CD4-positive, alpha-beta T cell (primary cell): ENCODE measurements at regions not wholly inside any gene's neighbourhood (a gene's known extent, or its start where the extent isn't known, plus 50 kb on each side); places are given as distances from the start of the nearest gene placed in this dataset.

Experiments
- ATAC-seq: fragments of 200-7000 bp; cut with Tn5 transposase; one replicate; pipeline ENCODE4 v1.10.0; 2022; ENCODE audit warnings: mild to moderate bottlenecking; ENCODE audit not compliant: poor library complexity
- CTCF ChIA-PET: fragments of 350-600 bp; sonication (Branson Sonifier 250); formaldehyde crosslinking; loops from one replicate; lab custom pipeline; 2021; ENCODE audit warnings: antibody characterized with exemption, inconsistent platforms; lab: Charles Lee
- POLR2A ChIA-PET: fragments of 350-600 bp; sonication (Branson Sonifier 250); formaldehyde crosslinking; loops from one replicate; lab custom pipeline; 2021; ENCODE audit warnings: antibody characterized with exemption, inconsistent platforms; lab: Charles Lee
- DNase-seq, 14 experiments: peaks; one replicate each; pipeline ENCODE4 v3.0.0-alpha.2; 2013 to 2020; ENCODE audit warnings: mixed read lengths in 2 of 14
- H3K27ac ChIP-seq, 2 donors: one replicate each; pipeline versions ENCODE4 v1.5.1 to v1.7.0; 2013; ENCODE audit warnings: low read length in 2 of 2, low read depth in 1 of 2, mild to moderate bottlenecking in 1 of 2
- H3K27me3 ChIP-seq, 2 experiments: 1 replicate in 1 of 2; 2 replicates in 1 of 2; pipeline versions ENCODE4 v1.6.1 to v1.7.0; 2013; ENCODE audit warnings: low read length in 2 of 2, control low read depth in 1 of 2, mild to moderate bottlenecking in 1 of 2, moderate library complexity in 1 of 2; ENCODE audit not compliant: insufficient read depth in 2 of 2, control insufficient read depth in 1 of 2
- H3K36me3 ChIP-seq: one replicate; pipeline ENCODE4 v1.6.1; 2013; ENCODE audit warnings: low read length, control low read depth; ENCODE audit not compliant: insufficient read depth
- H3K4me1 ChIP-seq: one replicate; pipeline ENCODE4 v1.6.1; 2013; ENCODE audit warnings: low read length, control low read depth; ENCODE audit not compliant: insufficient read depth
- H3K4me3 ChIP-seq: one replicate; pipeline ENCODE4 v1.5.1; 2013; ENCODE audit warnings: mild to moderate bottlenecking, low read length, moderate library complexity
- H3K9me3 ChIP-seq, 2 experiments: 1 replicate in 1 of 2; 2 replicates in 1 of 2; pipeline versions ENCODE4 v1.6.1 to v1.7.0; 2013; ENCODE audit warnings: low read length in 2 of 2, mild to moderate bottlenecking in 2 of 2, control low read depth in 1 of 2, moderate library complexity in 1 of 2; ENCODE audit not compliant: control insufficient read depth in 1 of 2, insufficient read depth in 1 of 2
- H3K27ac Mint-ChIP-seq: one replicate; pipeline ENCODE4 v1.8.0; 2020; ENCODE audit warnings: mixed read lengths
- H3K27me3 Mint-ChIP-seq: one replicate; pipeline ENCODE4 v1.8.0; 2021; ENCODE audit warnings: mixed read lengths
- H3K36me3 Mint-ChIP-seq: one replicate; pipeline ENCODE4 v1.8.0; 2021; ENCODE audit warnings: low read depth, mixed read lengths
- H3K4me1 Mint-ChIP-seq: one replicate; pipeline ENCODE4 v1.8.0; 2021; ENCODE audit warnings: low read depth, mixed read lengths
- H3K4me3 Mint-ChIP-seq: one replicate; pipeline ENCODE4 v1.8.0; 2020; ENCODE audit warnings: mild to moderate bottlenecking, mixed read lengths
- H3K9me3 Mint-ChIP-seq: one replicate; pipeline ENCODE4 v1.8.0; 2020; ENCODE audit warnings: mixed read lengths
- CTCF ChIP-seq: fragments of 200-600 bp; IDR thresholded peaks from one replicate; pipeline ENCODE4 v1.8.0; 2022; ENCODE audit warnings: antibody characterized with exemption, mild to moderate bottlenecking
- intact Hi-C, 2 experiments: fragments of 100-400 bp; cut with DNase I in 1 of 2; cut with micrococcal nuclease in 1 of 2; formaldehyde crosslinking; loops; one replicate each; pipeline versions ENCODE4 v1.15.1 to v1.9.0; 2023 to 2025; cut with DNase I, micrococcal nuclease

GRCh38 chrX:139187738-139188137 lies 342.8 kb upstream of the F9 start:
- no peak overlapping the region for H3K4me3 ChIP-seq
- DNase-seq (no peak), ATAC-seq (no peak)
- no peak overlapping the region for H3K27ac ChIP-seq
- H3K27me3 ChIP-seq, result peaks cover 0 to 2% of the 10 kb centered on the region in 2 experiments
- TF ChIP-seq CTCF, result no peak
- CTCF ChIA-PET, result no interaction called here
- H3K9me3 Mint-ChIP-seq, result no peaks in the 10 kb centered on the region
- intact Hi-C loops, result no loop called here
- H3K9me3 ChIP-seq, result no peaks in the 10 kb centered on the region
- H3K4me3 Mint-ChIP-seq, result no peak overlapping the region
- H3K36me3 Mint-ChIP-seq, result no peaks in the 10 kb centered on the region
- POLR2A ChIA-PET, result no interaction called here
- H3K4me1 Mint-ChIP-seq, result no peaks in the 10 kb centered on the region
- H3K36me3 ChIP-seq, result no peaks in the 10 kb centered on the region
- H3K27me3 Mint-ChIP-seq, result peaks cover 4% of the 10 kb centered on the region
- no peaks in the 10 kb centered on the region for H3K4me1 ChIP-seq
- no peak overlapping the region for H3K27ac Mint-ChIP-seq

DNA sequence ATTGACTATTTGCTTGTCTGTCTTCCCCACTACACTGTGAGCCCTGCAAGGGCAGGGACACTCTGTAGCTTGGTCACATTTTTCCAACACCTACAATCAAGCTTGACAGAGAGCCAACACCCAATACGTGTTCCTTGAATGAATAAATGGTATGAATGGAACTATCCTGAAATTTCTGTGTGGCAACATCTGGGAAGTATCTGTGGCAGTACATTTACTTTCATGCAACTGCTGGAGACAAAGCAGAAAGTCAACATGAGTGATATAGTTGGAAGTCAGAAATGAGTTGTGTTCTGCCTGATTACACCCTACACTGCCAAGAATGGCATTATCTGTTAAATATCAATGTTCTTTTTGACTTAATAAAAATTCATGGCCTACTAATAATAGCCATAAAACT lies 343.5 kb upstream of the F9 start:
- Mint-ChIP-seq H3K9me3 (no peaks in the 10 kb centered on the region), H3K27ac (no peak overlapping the region), H3K4me1 (no peaks in the 10 kb centered on the region), H3K4me3 (no peak overlapping the region), H3K36me3 (no peaks in the 10 kb centered on the region), H3K27me3 (no peaks in the 10 kb centered on the region)
- Histone ChIP-seq H3K27ac (no peak overlapping the region), H3K4me1 (no peaks in the 10 kb centered on the region), H3K4me3 (no peak overlapping the region), H3K27me3 (no peaks in the 10 kb centered on the region), H3K9me3 (no peaks in the 10 kb centered on the region), H3K36me3 (no peaks in the 10 kb centered on the region)
- ChIA-PET CTCF (no interaction called here), POLR2A (no interaction called here)
- intact Hi-C loops, result no loop called here
- TF ChIP-seq CTCF, result no peak
- ATAC-seq (no peak), DNase-seq (no peak)

DNA sequence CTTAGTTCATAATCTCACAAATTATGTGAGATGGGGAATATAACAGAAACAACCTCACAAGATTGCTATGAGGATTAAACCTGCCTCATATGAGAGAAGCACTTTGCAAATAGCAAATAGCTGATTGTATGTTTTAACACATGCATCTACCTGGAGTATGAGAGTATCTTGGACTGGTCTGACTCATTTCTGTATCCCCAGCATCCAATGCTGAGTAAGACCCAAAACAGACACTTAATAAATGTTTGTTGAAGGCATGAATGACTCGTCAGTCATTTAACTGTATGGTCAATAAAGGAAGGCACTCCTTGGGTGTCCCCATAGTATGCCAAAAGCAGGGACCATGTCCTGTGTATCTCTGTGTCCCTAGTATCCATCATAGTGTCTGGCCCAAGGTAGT lies 350.9 kb upstream of the F9 start:
- H3K9me3 ChIP-seq, result no peaks in the 10 kb centered on the region
- no peaks in the 10 kb centered on the region for H3K4me1 ChIP-seq
- no peaks in the 10 kb centered on the region for H3K27me3 ChIP-seq
- ChIA-PET POLR2A (no interaction called here), CTCF (no interaction called here)
- Mint-ChIP-seq H3K4me1 (no peaks in the 10 kb centered on the region), H3K36me3 (no peaks in the 10 kb centered on the region), H3K27me3 (no peaks in the 10 kb centered on the region), H3K27ac (no peak overlapping the region), H3K9me3 (no peaks in the 10 kb centered on the region), H3K4me3 (no peak overlapping the region)
- no peak for DNase-seq
- no peak for ATAC-seq
- no peak overlapping the region for H3K27ac ChIP-seq
- TF ChIP-seq CTCF, result no peak
- H3K36me3 ChIP-seq, result no peaks in the 10 kb centered on the region
- no peak overlapping the region for H3K4me3 ChIP-seq
- intact Hi-C loops, result no loop called here
